GM21737 (cell line): ENCODE measurements at regions not wholly inside any gene's neighbourhood (a gene's known extent, or its start where the extent isn't known, plus 50 kb on each side); places are given as distances from the start of the nearest gene placed in this dataset.

Source experiments
- ATAC-seq: cut with Tn5 transposase; IDR thresholded peaks from one replicate; pipeline ENCODE4 v1.9.1; 2021; ENCODE audit warnings: mild to moderate bottlenecking, moderate library complexity; ENCODE audit not compliant: unreplicated experiment

DNA sequence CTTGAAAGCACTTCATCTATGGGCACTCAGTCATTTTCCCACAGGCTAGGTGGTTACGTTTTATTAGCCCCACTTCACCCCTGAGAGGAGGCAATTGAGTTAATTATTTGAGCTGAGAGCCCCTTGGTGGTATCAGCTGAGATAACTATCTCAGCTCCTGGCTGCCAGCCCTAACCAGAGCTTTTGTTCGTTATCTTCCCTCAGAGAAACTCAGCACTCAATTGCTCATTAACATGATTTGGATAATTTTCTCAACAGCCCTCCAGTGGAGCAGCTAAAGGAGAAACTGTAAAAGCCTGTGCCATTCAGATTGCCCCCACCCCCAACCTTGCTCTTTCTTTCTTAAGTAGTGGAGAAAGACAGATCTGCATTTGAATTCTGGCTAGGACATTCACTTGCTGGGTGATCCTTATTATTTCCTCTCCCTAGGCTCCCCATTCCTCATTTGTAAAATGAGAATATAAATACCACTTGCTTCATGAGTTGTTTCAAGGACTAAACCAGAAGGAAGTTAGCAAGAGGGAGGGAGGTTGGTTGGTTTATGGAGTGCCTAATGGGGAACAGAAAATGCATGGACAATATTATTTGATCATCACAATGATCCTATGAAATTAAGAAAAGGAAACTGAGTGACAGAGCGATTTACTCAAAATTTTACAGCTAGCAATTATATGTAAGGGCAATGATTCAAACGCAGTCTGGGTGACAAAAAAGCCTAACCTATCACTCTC is 218.7 kb upstream of the FGGY start:
- no peak for ATAC-seq

GRCh38 chr1:59078866-59079265 is 218.0 kb upstream of the FGGY start:
- ATAC-seq: no peak

DNA sequence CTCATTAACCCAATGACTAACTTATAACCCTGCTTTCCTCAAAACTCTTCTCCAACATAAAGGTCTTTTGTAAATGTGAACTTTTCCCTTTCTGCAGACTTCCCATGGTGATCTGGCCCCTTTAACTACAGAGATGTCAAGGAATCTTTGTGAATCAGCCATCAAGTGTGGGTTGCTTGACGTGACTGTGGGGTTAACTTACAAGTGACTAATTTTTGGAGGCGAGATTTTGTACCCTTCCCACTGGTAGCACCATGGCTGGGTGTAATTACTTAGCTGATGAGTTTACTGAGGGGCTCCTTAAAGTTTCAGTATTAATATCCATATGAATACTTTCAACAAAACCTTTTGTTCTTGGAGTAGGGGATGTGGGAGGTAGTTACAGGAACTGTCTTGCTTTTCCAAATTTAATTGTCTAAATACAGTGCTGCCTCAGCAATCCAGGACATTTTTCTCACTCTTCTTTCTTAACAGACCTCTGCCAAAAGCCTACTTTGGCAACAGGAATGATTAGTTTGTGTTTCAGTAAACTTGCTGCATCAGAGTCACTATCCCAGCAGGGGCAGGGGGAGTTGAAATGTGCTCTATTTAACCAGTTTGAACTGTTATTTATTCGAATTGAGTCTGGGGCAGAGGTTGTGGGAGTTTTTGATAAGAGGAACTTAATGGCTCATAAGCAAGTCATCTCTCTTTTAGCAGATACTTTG is 217.3 kb upstream of the FGGY start:
- ATAC-seq: no peak

DNA sequence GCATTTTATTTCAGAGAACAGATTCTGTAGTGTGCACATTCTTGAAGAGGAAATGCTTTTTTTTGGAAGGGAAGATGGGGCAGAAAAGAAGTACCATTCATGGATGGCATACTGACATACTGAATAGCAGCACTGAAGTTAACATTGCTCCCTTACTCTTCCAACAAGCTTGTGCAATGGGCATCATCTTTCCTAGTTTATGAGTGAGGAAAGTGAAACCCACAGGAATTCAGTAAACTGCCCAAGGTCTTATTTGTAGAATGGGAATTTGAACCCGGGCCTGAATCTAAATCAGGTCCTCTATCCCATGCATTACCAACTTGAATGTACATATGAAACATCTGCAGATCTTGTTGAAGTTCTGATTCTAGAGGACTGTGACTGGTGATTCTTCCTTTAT is 215.7 kb upstream of the FGGY start:
- ATAC-seq: no peak

DNA sequence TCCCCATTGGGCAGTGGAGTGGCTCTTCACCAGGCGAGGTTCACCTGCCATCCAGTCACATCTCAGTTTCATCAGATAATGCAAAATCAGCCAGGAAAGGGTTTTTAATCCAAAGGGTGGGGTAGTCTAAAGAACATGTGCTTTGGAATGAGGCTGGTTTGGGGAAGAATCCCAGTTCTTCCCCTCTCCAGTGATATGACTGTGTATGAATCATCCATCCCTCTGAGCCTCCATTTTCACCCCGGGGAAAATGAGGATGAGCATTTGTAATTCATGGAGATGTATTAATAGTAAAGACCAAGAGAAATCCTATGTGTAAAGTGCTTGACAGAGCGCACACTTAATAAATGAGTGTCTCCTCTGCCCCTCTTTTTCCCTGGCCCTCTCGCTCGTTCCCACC is 215.1 kb upstream of the FGGY start:
- no peak for ATAC-seq

GRCh38 chr1:59083946-59084865 is 212.7 kb upstream of the FGGY start:
- no peak for ATAC-seq

DNA sequence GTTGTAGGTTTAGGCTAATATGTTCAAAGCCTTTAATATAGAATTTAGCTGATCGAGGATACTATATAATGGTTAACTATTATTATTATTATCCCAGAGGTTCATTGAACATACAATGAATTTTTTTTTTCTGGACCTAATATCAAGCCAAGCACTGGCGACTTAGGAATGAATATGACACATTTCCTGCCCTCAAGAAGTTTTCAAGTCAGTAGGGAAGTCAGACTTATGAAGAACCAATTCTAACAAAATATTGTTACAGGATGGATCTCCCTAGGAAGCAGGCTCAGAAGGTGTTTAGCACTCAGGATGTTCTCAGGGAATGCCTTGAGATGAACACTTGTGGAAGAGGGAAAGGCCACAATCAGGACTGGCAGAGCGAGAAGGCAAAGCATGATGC is 211.8 kb upstream of the FGGY start:
- no peak for ATAC-seq

GRCh38 chr1:59089036-59089798 is 207.7 kb upstream of the FGGY start:
- no peak for ATAC-seq

DNA sequence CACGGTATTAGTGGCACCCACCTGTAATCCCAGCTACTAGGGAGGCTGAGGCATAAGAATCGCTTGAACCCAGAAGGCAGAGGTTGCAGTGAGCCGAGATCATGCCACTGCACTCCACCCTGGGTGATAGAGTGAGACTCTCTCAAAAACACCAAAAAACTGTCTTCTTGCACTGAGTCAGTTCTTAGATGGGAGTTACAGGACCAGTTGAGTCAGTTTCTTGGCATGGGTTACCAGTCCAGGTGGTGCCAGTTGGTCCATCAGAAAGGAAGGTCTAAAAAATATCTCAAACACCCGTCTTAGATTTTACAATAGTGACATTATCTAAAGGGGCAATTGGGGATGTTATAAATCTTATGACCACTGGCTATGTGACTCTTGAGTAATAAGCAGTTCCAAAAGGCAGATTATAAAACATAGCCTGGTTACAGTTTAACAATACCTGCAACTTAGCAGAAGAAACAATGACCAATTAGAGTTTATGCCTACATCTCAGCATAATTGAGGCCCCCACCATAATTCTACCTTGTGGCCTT is 206.9 kb upstream of the FGGY start:
- ATAC-seq: no peak

- ATAC-seq: no peak
Observed at GRCh38 chr1:59092126-59092525, 204.8 kb upstream of the FGGY start.

DNA sequence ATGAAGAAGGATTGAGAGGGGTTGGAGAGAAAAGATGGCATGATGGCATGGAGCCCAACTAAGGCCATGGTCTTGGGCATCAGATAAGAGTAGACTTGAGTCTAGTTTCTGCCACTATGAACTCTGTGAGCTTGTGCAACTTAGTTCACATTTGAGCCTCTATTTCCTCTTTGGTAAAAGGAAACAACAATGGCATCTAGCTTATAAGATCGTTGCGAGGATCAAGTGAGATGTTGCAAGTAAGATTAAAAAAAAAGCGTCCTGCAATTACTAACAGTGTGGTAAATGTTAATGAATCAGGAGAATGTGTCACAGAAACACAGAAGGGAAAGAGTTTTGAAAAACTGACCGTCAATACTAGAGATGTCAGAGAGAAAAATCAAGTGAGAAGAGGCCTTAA is 202.9 kb upstream of the FGGY start:
- no peak for ATAC-seq

DNA sequence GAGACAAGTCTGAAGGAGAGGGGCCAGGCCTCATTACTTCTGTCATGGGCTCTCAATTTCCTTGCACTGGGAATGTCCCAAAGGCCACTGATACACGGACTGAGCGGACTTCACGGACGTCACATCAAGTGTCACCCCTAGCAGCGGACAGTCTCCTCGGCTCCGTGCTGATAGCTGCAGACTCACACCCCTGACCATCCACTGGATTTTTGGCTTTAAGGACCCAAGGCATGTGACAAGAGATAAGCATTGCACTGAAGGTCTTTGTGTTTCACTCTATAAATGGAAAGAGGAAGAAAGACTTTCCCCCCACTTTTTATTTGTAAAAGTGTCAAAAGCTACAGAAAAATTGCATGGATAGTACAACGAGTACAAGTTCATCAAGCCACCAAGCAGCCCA is 200.4 kb upstream of the FGGY start:
- ATAC-seq: no peak

DNA sequence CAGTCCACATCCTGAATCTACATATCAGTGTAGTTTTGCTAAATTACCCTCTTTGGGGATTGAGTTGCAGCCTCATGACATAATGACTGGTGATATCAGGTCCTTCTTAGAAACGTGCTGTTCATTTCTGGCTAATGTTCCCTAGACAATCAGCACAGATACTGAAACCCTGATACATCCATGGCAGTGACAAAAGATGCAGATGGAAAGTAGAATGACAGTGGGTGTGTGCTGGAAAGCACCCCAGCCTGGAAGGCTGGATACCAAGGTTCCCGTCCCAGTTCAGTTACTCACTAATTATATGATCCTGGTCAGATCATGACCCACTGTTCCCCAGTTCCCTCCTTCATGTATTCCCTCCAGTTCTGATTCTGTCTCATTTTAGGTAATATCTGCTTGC is 198.2 kb upstream of the FGGY start:
- ATAC-seq: no peak

DNA sequence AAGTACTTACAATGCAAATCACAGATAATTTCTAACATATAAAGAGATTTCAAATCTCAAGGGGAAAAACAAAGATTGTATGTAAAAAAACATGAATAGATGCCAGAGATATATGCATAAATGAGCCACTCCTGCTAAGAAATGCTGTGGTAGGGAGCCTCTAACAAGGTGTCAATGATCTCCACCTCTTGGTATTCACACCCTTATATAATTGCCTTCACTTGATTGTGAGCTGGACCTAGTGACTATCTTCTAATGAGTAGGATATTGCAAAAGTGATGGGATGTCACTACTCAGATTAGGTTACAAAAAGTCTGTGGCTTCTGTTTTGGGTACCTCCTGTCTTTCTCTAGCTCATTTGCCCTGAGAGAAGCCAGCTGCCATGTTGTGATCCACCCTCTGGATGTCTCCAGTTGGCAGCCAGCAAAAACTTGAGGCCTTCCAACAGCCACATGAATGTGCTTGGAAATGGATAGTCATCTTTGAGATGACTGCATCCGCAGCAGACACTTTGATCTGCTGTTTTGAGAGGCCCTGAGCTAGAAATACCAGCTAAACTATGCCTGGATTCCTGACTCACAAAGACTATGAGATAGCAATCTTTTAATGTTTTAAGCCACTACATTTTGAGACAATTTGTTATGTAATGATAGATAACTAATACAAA is 196.1 kb upstream of the FGGY start:
- ATAC-seq: no peak

- no peak for ATAC-seq
Observed at GRCh38 chr1:59101518-59101917, 195.4 kb upstream of the FGGY start.

DNA sequence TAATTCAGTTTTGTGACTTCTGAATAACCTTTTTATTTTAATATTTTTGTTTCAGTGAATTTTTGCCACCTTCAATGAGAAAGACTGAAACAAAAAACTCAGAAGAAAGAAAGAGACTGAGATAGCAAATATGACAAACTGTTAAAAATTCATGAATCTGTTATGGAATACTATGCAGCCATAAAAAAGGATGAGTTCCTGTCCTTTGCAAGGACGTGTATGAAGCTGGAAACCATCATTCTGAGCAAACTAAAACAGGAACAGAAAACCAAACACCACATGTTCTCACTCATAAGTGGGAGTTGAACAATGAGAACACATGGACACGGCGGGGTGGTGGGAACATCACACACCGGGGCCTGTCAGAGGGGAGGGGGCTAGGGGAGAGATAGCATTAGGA is 193.4 kb upstream of the FGGY start:
- no peak for ATAC-seq

GRCh38 chr1:59104191-59104760 is 192.6 kb upstream of the FGGY start:
- ATAC-seq: no peak

- ATAC-seq: no peak
Observed at GRCh38 chr1:59105548-59106507, 191.1 kb upstream of the FGGY start.

GRCh38 chr1:59107516-59107915 is 189.4 kb upstream of the FGGY start:
- ATAC-seq: no peak
